HG03432 (cell line): ENCODE measurements at regions not wholly inside any gene's neighbourhood (a gene's known extent, or its start where the extent isn't known, plus 50 kb on each side); places are given as distances from the start of the nearest gene placed in this dataset.
"Not testable (repeated sequence)": the region's sequence is repeated elsewhere in the genome, so short reads cannot be mapped to it uniquely, and the experiment has no call there.

Source experiments
- ATAC-seq: cut with Tn5 transposase; IDR thresholded peaks from one replicate; pipeline ENCODE4 v1.9.1; 2021; ENCODE audit warnings: mild to moderate bottlenecking, moderate library complexity; ENCODE audit not compliant: unreplicated experiment

DNA sequence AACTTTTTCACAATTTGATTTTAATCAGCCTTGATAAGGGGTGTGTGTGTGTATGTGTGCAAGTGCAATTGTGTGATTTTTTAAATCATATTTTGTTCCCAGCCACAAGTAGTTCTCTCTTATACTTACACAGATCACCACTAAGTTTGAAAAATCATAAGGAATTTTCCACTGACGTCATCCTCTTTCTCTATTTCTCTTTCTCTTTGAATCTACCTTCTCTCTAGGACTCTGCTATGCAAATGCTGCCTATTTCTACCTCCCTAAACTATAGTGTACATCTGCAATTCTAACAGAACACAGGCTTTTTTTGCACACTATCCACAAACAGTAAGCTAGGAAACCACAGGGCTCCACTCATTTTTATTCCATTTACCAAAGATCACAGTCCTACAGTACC is 254.6 kb upstream of the CYLC2 start:
- ATAC-seq = no peak

DNA sequence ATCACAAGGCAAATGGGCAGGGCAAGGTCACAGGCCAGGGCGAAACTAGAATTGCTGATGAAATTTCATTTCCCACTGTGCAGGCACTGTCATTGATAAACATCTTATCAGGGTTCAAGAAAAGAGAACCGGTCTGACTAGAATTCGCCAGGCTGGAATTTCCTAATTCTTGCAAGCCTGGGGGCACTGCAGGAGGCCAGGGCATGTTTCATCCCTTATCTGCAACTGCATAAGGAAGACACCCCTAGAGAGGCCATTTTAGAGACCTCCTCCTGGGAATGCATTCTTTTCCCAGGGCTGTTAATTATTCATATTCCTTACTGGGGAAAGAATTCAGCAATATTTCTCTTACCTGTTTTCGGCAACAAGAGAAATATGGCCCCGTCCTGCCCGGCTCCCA is 266.2 kb upstream of the CYLC2 start:
- ATAC-seq = no peak

DNA sequence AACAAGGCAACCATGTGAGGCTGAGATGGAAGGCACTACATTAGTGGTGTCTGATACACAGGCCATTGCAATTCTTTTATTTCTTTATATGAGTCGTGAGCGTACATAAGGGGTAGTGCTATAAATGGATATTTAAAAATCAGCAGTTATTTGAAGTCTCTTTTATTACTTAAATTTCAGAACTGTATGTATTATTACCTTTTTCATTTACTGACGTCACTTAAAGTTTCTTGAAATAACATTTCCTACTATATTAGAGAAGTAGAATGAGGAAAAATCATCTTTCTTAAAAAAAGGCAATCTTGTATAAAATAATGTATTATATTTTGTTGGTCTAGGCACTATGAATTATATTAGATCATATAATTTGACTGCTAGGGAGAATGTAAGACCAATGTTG is 280.9 kb upstream of the CYLC2 start:
- no peak for ATAC-seq

DNA sequence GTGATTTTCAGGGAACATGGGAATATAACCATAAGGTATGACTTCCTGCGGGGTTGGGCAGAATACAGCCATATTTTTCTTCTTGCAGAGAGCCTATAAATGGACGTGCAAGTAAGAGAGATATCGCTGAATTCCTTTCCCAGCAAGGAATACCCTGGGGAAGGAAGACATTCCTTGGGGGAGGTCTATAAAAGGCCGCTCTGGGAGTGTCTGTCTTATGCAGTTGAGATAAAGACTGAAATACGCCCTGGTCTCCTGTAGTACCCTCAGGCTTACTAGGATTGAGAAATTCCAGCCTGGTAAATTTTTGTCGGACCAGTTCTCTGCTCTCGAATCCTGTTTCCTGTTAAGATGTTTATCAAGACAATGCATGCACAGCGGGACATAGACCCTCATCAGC is 282.2 kb upstream of the CYLC2 start:
- not testable (repeated sequence) for ATAC-seq

DNA sequence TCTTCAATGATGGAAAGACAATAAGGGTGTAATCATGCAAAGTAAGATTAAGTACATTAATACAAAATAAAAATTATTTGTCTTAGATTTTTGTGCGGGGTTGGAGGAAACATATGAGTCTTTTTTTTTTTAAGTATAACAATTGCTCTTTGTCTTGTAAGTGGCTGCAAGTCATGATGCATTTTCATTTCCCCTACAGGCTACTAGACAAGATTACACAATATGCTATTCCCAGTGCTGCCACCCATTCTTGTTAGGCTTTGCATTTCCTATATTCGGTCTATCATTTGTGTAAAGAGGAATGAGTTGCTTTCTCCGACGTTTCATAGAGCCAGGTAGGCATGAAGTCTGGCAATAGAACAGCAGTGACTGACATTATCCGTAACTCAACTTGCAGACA is 294.2 kb upstream of the CYLC2 start:
- ATAC-seq = no peak

DNA sequence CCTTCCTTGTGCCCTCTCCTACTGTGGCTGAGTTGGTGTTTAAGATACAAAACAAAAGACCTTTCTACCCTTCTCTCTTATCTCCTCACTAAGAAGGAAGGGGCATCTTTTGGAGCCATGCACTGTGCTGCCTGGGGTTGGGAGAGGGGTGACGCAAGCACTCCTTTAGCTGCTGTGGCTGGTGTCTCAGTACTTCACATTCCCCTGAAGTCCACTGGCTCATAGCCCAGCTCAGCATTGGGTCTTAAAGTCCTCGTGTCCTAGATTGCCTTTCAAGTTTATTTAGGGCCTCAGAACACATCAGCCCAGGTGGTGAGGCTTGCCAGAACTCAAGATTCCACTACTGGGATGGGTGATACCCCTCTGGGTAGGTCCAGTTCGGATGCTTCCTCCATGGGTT is 325.9 kb upstream of the CYLC2 start:
- no peak for ATAC-seq

DNA sequence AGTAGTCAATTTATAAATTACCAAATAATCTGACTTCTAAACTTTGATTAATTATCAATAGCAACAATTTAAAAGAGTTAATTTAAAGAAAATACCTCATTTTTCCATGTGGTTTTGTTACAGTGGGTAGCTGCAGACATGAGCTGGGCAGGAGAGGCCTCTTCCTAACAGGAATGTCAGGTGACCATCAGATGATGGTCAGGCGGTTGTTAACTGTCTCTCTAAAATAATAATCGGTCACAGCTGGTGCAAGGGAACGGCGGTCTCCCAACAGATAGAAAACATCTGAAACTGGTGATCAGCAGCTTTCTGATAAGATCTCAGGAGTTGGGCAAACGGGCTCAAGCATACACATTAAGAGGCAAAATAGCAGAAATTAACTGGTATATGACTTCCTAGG is 342.7 kb upstream of the CYLC2 start:
- no peak for ATAC-seq

DNA sequence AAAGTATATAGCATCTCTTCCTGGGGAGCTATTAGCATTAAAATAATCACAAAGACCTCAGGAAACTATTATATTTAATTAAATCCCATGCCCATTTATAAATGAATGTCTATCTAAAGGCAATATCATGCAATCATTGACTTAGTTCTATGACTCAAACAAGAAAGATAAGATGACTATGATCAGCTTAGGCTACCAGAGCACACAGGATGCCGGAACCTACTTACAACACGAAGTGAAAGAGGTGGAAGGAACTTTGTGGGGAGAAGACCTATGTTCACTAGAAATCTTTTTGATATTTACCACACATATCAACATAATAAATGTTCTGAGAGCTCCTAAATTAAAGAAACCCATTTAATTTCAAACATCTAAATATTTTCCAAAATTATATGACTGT is 344.2 kb upstream of the CYLC2 start:
- ATAC-seq = no peak

DNA sequence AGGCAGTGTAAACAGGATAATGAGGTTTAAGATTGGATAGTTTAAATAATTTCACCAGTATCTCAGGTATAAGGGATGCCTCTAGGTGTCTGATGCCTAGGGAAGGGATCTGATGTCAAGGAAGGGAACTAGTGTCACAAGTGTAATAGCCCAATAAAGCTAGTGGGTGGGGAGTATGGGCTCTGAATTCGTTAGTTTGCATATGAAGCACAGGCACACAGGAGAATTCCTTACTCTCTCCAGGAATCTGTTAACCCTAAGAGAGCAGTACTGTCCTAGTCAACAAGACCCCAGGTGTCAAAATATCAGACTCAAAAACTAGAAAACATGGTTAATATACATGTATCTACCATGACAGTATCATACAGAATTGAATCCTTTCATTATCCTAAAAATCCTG is 352.5 kb upstream of the CYLC2 start:
- ATAC-seq = no peak

DNA sequence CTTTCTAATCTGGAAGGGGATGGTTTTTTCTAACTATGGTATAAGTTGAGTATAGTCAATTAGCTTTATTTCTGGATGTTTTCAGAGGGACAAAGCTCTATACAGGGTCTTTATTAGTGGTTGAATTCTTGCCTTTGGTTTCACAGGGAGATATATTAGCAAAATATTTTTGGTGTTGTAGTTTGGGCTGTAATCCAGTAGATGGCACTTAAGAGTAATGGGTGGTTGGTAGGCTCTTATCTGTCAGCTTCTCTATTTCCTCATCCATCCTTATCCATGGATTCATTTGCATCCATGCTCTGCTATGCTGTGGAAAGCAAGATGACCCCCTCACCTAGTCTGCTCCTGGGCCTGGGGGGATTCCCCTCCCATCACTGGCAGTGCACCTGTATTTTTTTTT is 363.6 kb upstream of the CYLC2 start:
- ATAC-seq = peak; percentile 64

DNA sequence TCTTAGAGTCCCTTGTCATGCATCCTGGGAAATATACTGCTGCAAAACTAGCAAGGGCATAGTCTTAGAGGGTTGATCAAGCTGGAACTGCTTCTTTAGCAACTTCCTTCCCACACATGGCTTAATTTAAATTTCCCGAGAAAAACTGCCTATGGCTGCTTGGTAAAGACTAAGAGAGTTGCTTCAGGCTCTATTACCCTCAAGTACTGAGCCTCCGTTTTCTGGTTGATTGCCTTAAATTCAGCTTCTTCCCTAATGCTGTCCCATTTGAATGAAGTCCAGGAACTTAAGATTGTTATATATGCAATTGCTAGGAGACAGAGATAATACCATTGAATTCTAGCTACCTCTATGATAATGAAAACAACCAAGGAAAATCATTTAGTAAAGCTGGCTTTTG is 385.7 kb upstream of the CYLC2 start:
- ATAC-seq = no peak

DNA sequence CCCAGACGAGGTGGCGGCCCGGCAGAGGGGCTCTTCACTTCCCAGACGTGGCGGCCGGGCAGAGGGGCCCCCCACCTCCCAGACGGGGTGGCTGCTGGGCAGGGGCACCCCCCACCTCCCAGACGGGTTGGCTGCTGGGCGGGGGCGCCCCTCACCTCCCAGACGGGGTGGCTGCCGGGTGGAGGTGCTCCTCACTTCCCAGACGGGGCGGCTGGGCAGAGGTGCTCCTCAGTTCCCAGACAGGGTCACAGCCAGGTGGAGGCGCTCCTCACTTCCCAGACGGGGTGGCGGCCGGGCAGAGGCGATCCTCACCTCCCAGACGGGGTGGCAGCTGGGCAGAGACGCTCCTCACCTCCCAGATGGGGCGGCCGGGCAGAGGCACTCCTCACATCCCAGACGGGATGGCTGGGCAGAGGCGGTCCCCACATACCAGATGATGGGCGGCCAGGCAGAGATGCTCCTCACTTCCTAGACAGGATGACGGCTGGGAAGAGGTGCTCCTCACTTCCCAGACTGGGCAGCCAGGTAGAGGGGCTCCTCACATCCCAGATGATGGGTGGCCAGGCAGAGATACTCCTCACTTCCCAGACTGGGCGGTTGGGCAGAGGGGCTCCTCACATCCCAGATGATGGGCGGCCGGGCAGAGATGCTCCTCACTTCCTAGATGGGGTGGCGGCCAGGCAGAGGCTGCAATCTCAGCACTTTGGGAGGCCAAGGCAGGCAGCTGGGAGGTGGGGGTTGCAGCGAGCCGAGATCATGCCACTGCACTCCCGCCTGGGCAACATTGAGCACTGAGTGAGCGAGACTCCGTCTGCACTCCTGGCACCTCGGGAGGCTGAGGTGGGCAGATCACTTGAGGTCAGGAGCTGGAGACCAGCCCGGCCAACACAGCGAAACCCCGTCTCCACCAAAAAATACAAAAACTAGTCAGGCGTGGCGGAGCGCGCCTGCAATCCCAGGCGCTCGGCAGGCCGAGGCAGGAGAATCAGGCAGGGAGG is 391.6 kb upstream of the CYLC2 start:
- ATAC-seq = not testable (repeated sequence)

DNA sequence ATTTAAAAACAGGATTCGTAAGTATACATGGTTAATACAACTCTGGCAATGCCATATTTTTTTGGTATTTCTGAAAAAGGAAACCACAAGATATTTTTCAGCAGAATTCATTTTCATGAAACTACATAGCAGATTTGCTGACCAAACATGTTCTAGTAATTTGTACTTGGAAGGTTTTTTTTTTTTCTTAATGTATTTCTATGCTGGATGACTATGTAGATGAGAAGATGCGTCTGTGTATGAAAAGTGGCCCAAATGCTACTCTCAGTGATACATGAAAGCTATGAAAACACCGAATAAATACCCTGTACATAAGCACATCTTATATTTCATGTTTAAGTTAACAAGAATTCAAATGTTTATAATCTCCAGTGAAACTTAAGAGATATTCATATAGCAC is 400.9 kb upstream of the CYLC2 start:
- ATAC-seq = no peak

DNA sequence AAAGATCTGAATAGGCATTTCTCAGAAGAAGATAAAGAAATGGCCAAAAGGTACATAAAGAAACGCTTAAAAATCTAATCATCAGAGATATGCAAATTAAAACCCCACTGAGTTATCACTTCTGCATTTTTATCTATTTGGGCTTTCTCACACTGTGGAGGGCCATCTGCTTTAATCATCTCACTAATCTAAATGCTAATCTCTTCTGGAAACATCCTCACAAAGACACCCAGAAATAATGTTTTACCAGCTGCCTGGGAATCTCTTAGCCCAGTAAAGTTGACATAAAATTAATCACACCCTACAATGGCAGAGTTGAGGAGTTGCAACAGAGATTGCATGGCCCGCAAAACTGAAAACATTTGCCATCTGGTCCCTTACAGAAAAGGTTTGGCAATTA is 407.9 kb upstream of the CYLC2 start:
- ATAC-seq = no peak

DNA sequence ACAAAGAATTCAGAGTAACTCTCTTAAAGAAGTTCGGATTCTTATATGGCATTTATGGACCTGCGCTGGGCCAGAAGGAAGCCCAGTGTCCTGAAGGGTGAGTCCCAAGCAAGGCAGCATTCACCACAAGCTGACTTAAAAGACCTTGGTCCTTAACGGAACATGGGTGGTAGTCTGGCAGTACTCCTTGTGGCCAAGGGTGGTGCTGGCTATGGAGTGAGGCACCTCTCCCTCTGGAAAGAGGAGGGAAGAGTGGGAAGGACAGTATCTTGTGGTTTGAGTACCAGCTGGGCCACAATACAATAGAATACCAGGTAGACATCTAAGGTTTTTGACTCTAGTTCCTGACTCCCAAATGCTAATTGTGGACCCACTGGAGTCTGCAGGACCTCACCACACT is 425.7 kb upstream of the CYLC2 start:
- ATAC-seq = no peak

DNA sequence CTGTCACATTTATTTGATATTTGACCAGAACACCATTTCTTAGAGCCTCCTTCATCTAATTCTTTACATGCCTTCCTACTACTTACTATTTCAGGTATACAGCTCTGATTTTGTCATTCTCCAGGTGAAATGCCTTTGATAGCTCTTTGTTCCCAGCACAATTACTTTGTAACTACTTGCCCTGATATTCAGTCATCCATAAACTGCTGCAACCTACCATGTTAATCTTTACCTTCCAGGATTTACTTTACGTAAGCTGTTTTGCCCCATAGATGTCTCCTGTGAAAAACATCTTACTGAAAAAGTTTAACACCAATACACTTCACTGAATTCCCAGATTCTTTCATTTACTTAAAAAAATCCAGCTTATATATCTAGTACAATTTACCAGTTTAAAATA is 443.8 kb upstream of the CYLC2 start:
- ATAC-seq = no peak

DNA sequence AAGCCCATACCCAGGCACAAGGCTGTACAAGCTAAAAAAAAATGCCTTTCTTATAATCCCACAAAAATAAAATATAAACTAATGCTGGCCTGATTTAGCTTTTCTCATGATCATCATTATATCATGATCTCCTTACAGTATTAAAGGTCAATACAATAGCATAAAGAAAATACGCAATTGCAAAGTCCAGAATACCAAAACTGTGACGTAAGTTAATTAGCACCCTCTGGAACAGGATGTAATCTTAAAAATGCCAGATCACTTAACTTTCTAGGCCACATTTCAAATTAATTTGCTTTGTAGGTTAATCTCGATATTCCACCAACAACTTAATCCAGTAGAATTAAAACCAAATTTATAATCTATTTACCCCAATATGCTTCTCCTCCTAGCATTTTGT is 444.2 kb upstream of the CYLC2 start:
- ATAC-seq = no peak

DNA sequence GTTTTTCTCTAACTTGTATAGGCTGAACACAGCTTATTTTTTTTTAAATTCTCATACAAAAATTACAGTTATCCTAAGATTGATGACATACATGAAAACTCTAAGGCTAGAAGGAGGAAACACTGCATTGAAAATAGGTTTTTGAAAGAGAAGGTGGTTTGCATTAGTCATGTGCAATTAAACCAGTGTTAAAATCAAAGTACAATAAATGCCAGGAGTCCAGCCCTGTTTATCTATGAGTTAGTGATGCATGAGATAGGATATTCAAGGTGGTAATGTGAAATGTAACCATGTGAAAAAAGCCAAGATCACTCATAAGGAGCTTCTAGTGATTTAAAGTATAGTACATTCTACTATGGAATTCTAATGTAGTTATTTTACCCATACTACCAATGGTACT is 444.9 kb upstream of the CYLC2 start:
- ATAC-seq = no peak

DNA sequence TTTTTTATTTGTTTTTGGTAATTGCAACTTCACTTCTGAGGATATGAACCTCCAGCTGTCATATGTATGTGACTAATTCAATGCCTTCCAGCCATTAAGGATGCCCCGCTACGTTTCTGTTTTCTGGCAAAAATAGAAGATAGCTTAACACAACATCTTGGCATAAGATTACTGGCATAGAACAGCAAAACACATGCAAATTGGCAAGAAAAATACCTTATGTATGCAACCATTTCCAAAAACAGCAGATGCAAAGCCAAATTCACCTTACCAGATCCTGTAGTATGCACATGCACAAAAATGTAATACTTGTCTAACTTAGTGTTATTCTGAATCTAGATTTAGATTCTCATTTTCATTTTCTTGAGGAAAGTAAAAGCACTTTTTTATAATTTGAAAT is 461.1 kb upstream of the CYLC2 start:
- no peak for ATAC-seq

DNA sequence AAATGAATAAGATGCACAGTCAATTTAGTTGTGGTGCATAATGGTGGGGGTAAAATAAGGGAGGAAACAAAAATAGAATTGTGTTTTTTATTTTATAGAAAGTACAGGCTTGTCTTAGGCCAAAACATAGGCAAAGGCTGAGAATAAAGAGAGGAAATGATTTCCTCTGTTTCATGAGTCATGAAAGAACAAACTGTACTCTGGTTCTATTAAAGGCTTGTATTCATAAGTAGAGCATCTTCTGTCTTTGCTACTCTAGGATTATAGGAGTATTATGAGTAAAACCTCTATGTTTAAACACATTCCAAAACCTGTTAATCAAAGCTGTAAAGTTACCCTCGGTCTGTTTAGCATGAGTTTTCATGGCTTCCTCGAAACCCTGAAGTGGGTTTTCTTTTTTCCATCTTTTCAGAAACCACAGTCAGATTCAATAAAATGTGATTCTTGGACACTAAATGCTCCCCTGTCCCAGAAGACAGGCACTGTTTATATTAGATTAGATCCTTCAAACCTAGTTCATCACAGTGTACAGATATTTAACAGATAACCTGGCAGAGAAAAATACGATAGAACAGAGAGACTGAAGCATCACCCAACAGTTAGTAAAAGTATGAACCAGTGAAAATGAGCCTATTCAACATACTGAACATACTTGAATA is 473.9 kb upstream of the CYLC2 start:
- ATAC-seq = no peak

DNA sequence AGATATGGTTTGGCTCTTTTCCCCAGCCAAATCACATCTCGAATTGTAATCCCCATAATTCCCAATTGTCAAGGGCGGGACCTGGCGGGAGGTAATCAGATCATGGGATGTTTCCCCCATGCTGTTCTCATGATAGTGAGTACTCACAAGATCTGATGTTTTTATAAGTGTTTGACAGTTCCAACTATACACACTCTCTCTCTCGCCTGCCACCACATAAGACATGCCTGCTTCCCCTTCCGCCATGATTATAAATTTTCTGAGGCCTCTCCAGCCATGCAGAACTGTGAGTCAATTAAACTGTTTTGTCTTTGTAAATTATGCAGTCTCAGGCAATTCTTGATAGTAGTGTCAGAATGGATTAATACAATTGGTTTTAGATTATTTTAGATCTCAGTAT is 475.7 kb upstream of the CYLC2 start:
- no peak for ATAC-seq

DNA sequence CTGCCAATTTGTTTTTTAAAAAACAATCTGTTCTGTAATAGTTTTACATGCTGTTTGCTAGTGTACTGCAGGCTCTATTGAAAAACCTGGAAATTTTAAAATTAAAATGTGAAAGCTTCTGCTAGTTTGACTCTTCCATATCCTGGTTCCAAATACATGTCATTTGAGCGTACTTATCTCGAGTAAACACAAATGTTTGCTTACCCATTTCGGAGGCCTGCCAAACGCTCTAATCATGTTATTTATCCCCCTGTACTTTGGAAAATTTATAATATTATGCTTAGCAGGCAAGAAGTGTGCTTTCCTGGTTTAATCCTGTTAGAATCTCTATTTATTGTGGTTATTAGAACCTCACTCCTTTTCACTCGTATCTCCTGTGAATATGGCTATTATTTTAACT is 476.8 kb upstream of the CYLC2 start:
- no peak for ATAC-seq
